Transverse colon (tissue), 4 donors: ENCODE measurements at regions not wholly inside any gene's neighbourhood (a gene's known extent, or its start where the extent isn't known, plus 50 kb on each side); places are given as distances from the start of the nearest gene placed in this dataset.

Experiments used
- DNase-seq: peaks from one replicate; pipeline ENCODE4 v3.0.0-alpha.2; 2019
- H3K27ac ChIP-seq, 4 donors: fragments of 200-600 bp; sonication (generic); 2 replicates each; pipeline ENCODE4 v1.5.1; 2016 to 2018; ENCODE audit warnings: inconsistent platforms in 4 of 4
- H3K27me3 ChIP-seq: fragments of 200-600 bp; sonication (generic); 2 replicates; pipeline ENCODE4 v1.5.1; 2017; ENCODE audit warnings: inconsistent platforms
- H3K36me3 ChIP-seq, 4 donors: fragments of 200-600 bp; sonication (generic); 2 replicates each; pipeline ENCODE4 v1.5.1; 2017 to 2019; ENCODE audit warnings: inconsistent platforms in 4 of 4
- H3K4me1 ChIP-seq, 4 donors: fragments of 200-600 bp; sonication (generic); 2 replicates each; pipeline ENCODE4 v1.5.1; 2017 to 2020; ENCODE audit warnings: inconsistent platforms in 4 of 4
- H3K4me3 ChIP-seq, 4 donors: fragments of 200-600 bp; sonication (generic); 1 replicate in 1 of 4; 2 replicates in 3 of 4; pipeline versions ENCODE4 v1.5.1 to v1.6.1; 2017 to 2019; ENCODE audit warnings: inconsistent platforms in 4 of 4
- H3K9me3 ChIP-seq, 2 donors: fragments of 200-600 bp; sonication (generic); 2 replicates each; pipeline ENCODE4 v1.5.1; 2017 to 2019; ENCODE audit warnings: inconsistent platforms in 2 of 2
- CTCF ChIP-seq, 5 experiments: fragments of 200-600 bp in 3 of 5; fragments of 450-650 bp in 2 of 5; sonication (generic) in 3 of 5; IDR thresholded peaks; 1 replicate in 2 of 5; 2 replicates in 3 of 5; pipeline ENCODE4 v1.5.1; 2016 to 2017; ENCODE audit warnings: antibody characterized with exemption in 5 of 5, inconsistent platforms in 3 of 5, mild to moderate bottlenecking in 2 of 5, moderate library complexity in 1 of 5
- EP300 ChIP-seq: sonication (generic); formaldehyde crosslinking; IDR thresholded peaks from one replicate; pipeline ENCODE4 v1.6.1; 2017; ENCODE audit warnings: antibody characterized with exemption, low read depth
- POLR2A ChIP-seq: fragments of 450-650 bp; IDR thresholded peaks from one replicate; pipeline ENCODE4 v1.6.1; 2016; ENCODE audit warnings: antibody characterized with exemption, mild to moderate bottlenecking, moderate library complexity
- POLR2AphosphoS5 ChIP-seq, 3 donors: sonication (generic); formaldehyde crosslinking; IDR thresholded peaks; one replicate each; pipeline ENCODE4 v1.6.1; 2016; ENCODE audit warnings: antibody characterized with exemption in 3 of 3
- WGBS, 2 donors: methylation state at CpG; one replicate each; pipeline ENCODE4 v1.1.5; 2018; ENCODE audit warnings: low coverage in 1 of 2; 5-methylcytosine and 5-hydroxymethylcytosine counted together
- in situ Hi-C, 4 donors: fragments of 200-750 bp; cut with MboI; loops; one replicate each; pipeline versions ENCODE4 v1.15.0 to v1.15.1; 2017; ENCODE audit warnings: low sequenced_read_pairs in 3 of 4, low pct_ligation_motif_present in 1 of 4, low pct_unique_long_range_greater_than_20kb in 1 of 4
- intact Hi-C: fragments of 100-400 bp; cut with DNase I; formaldehyde crosslinking; loops from one replicate; pipeline ENCODE4 v1.15.1; 2023; ENCODE audit warnings: low total_unique reads

- intact Hi-C loops (no loop called here), in situ Hi-C loops (no loop called here)
- H3K4me3 ChIP-seq, result no peak overlapping the region
- no peaks in the 10 kb centered on the region for H3K36me3 ChIP-seq
- peaks cover 0 to 6% of the 10 kb centered on the region in 2 donors for H3K9me3 ChIP-seq
- WGBS, 2 donors, result 88 to 89% methylated on average over 13 of the region's 13 CpGs
- H3K4me1 ChIP-seq, result no peaks in the 10 kb centered on the region
- H3K27ac ChIP-seq, result no peak overlapping the region
- H3K27me3 ChIP-seq, result no peaks in the 10 kb centered on the region
- no peak for DNase-seq
- TF ChIP-seq CTCF (IDR thresholded peaks at IDR 0.05), result no peak
- TF ChIP-seq EP300, result no peak
- no peak for TF ChIP-seq POLR2A
- no peak for TF ChIP-seq POLR2AphosphoS5 (IDR thresholded peaks at IDR 0.05)
Observed at GRCh38 chr7:81333536-81333935, 414.7 kb upstream of the SEMA3C start.

GRCh38 chr7:81333004-81333403, 414.2 kb upstream of the SEMA3C start:
- WGBS, 2 donors, result 75 to 91% methylated on average over 1 of the region's 1 CpG
- in situ Hi-C loops, result no loop called here

GRCh38 chr7:81331061-81332018, 412.5 kb upstream of the SEMA3C start:
- WGBS, 2 donors, result 54 to 82% methylated on average over 1 of the region's 1 CpG
- in situ Hi-C loops, result no loop called here
- H3K27ac ChIP-seq, result no peak overlapping the region
- H3K36me3 ChIP-seq, result no peaks in the 10 kb centered on the region
- intact Hi-C loops, result no loop called here
- H3K4me1 ChIP-seq, result no peaks in the 10 kb centered on the region
- H3K4me3 ChIP-seq, result no peak overlapping the region
- peaks cover 0 to 2% of the 10 kb centered on the region in 2 donors for H3K9me3 ChIP-seq
- TF ChIP-seq EP300 (no peak), POLR2A (no peak), CTCF (IDR thresholded peaks at IDR 0.05) (no peak), POLR2AphosphoS5 (IDR thresholded peaks at IDR 0.05) (no peak)
- DNase-seq, result no peak
- no peaks in the 10 kb centered on the region for H3K27me3 ChIP-seq

More at GRCh38 chr7:81333004-81333403, 414.2 kb upstream of the SEMA3C start:
- no peak for TF ChIP-seq POLR2AphosphoS5 (IDR thresholded peaks at IDR 0.05)
- TF ChIP-seq POLR2A, result no peak
- no peak for TF ChIP-seq CTCF (IDR thresholded peaks at IDR 0.05)
- TF ChIP-seq EP300, result no peak
- H3K27me3 ChIP-seq, result no peaks in the 10 kb centered on the region
- intact Hi-C loops, result no loop called here
- no peaks in the 10 kb centered on the region for H3K36me3 ChIP-seq
- no peak overlapping the region for H3K27ac ChIP-seq
- H3K9me3 ChIP-seq, result peaks cover 0 to 6% of the 10 kb centered on the region in 2 donors
- no peak for DNase-seq
- H3K4me1 ChIP-seq, result no peaks in the 10 kb centered on the region
- H3K4me3 ChIP-seq, result no peak overlapping the region

GRCh38 chr7:81330108-81330507, 411.3 kb upstream of the SEMA3C start:
- H3K4me1 ChIP-seq, result no peaks in the 10 kb centered on the region
- 40 to 59% methylated on average over 1 of the region's 1 CpG for WGBS, 2 donors
- H3K27me3 ChIP-seq, result no peaks in the 10 kb centered on the region
- no peak for DNase-seq
- intact Hi-C loops (no loop called here), in situ Hi-C loops (no loop called here)
- no peaks in the 10 kb centered on the region for H3K36me3 ChIP-seq
- H3K27ac ChIP-seq, result peak overlapping the region in 1 of 4 donors; percentile 10
- no peak for TF ChIP-seq CTCF (IDR thresholded peaks at IDR 0.05)
- TF ChIP-seq EP300, result no peak
- no peak for TF ChIP-seq POLR2AphosphoS5 (IDR thresholded peaks at IDR 0.05)
- TF ChIP-seq POLR2A, result no peak
- H3K9me3 ChIP-seq, result no peaks in the 10 kb centered on the region
- no peak overlapping the region for H3K4me3 ChIP-seq
